GM20000 (cell line): ENCODE measurements at regions not wholly inside any gene's neighbourhood (a gene's known extent, or its start where the extent isn't known, plus 50 kb on each side); places are given as distances from the start of the nearest gene placed in this dataset.

Experiments used
- DNase-seq: peaks from one replicate; pipeline ENCODE4 v3.0.0; 2012; ENCODE audit warnings: low spot score
- TF ChIP-seq, protein P1 (sequence below): IDR thresholded peaks from 2 replicates; pipeline ENCODE4 v1.5.1; 2012; ENCODE audit warnings: mild to moderate bottlenecking, control low read depth; ENCODE audit errors: extremely low read depth, missing control alignments

DNA sequence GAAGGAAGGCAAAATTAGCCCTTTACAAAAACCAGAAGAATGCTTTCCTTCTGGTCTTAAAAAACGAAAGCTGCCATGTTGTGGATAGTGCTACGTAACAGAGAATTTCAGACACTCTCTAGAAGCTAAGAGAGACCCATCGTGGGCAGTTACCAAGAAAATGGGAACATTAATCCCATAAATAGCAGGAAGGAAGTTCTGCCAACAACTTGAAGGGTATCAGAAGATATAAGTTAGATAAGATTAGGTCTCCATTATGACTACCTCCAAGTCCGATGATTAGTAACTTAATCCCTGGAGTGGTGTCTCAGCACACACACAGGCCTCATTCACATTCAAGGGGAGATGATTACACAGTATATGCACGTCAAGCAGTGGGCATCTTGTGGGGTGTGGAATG is 115.7 kb upstream of the TRPC4 start:
- DNase-seq = no peak

DNA sequence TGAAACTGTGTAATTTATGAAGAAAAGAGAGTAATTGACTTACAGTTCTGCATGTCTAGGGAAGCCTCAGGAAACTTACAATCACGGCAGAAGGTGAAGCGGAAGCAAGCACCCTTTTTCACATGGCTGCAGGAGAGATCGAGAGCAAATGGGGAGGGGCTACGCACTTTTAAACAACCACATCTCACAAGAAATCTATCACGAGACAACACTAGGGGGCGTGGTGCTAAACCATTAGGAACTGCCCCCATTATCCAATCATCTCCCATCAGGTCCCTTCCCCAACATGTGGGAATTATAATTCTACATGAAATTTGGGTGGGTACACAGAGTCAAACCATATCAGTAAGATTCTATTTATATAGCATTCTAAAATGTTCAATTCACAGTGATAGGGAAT is 114.8 kb upstream of the TRPC4 start:
- TF ChIP-seq, protein P1, sequence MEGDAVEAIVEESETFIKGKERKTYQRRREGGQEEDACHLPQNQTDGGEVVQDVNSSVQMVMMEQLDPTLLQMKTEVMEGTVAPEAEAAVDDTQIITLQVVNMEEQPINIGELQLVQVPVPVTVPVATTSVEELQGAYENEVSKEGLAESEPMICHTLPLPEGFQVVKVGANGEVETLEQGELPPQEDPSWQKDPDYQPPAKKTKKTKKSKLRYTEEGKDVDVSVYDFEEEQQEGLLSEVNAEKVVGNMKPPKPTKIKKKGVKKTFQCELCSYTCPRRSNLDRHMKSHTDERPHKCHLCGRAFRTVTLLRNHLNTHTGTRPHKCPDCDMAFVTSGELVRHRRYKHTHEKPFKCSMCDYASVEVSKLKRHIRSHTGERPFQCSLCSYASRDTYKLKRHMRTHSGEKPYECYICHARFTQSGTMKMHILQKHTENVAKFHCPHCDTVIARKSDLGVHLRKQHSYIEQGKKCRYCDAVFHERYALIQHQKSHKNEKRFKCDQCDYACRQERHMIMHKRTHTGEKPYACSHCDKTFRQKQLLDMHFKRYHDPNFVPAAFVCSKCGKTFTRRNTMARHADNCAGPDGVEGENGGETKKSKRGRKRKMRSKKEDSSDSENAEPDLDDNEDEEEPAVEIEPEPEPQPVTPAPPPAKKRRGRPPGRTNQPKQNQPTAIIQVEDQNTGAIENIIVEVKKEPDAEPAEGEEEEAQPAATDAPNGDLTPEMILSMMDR = no peak
- DNase-seq = no peak

More for the DNA sequence above, 115.7 kb upstream of the TRPC4 start:
- TF ChIP-seq, protein P1 = no peak

DNA sequence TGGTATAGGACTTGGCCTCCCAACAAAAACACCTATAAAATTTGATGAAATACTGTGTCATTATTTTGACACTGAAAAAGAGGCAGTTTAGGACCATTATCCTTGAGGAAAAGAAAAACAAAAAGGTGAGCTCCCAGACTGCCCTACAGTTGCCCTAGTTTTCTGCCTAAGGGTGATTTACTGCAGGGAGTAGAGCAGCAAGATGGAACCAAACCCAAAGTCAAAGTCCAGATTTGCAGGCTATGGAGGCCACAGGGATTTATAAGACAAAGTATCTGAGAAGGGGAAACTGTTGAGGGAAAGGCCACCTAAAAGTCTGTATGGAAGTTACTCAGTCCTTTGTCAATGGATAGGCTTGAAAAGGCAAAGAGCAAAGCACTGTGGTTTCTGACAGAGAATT is 112.4 kb upstream of the TRPC4 start:
- TF ChIP-seq, protein P1 = no peak
- DNase-seq = no peak

DNA sequence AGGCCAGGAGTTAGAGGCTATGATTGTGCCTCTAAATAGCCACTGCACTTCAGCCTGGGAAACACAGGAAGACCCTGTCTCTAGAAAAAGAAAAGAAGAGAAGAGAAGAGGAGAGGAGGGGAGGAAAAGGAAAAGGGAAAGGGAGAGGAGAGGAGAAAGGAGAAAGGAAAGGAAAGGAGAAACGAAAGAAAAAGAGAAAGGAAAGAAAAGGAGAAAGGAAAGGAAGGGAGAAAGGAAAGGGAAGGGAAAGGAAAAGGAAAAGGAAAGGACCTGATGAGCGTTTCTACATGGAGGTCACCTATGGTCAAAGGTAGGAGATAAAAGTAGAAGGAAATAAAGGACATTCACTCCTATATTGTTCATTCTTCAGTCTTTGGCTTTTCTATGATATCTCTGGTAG is 109.1 kb upstream of the TRPC4 start:
- TF ChIP-seq, protein P1 = no peak
- no peak for DNase-seq

DNA sequence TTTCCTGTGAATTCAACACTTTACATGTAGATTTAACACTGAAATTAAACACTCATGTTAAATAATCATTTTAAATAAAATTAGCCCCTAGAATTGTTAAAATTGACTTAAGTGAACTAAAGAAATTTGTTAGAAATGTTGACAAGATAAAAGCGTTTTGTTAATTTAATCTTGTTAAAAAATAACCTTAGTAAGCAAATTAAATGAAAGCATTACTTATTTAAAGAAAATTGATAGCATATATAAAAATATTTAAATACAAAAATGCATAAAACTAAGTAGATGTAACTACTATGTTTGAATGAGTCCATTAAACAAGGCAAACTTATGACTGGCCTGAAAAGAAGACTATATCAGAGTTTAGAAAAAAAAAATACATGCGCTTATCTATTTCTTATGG is 99.0 kb upstream of the TRPC4 start:
- no peak for DNase-seq
- TF ChIP-seq, protein P1 = no peak

DNA sequence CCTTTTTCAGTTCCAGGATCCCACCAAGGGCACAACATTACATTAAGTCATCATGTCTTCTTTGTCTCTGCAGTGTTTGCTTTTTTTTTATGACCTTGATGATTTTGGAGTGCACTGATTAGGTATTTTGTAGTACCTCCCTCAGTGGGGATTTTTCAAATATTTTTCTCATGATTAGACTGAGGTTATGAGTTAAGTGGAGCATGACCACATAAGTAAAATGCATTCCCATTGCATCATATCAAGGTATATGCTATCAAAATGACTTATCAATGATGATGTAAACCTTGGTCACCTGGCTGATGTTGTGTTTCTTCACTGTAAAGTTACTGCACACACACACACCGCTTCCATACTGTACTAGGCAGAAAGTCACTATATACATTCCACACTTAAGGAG is 96.7 kb upstream of the TRPC4 start:
- DNase-seq = no peak

DNA sequence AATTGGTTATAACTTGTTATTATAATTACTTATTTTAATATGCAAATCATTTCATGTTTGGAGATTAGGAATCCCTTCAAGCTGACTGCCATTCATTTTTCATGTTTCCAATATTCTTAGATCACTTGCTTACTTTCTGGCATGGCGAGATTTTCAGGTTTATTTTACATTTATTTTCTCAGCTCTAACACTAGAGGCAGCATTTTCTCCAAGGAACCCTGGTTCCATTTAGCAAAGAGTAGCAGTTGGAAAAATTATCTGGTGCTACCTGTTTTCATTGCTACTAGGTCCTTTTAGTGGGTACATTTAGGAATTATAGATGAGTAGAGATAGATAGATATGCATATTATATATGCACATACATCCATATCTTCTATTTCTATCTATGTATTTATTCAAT is 90.9 kb upstream of the TRPC4 start:
- TF ChIP-seq, protein P1 = no peak
- no peak for DNase-seq

More for the DNA sequence above, 96.7 kb upstream of the TRPC4 start:
- TF ChIP-seq, protein P1 = no peak
